H7 (cell line): ENCODE measurements at regions not wholly inside any gene's neighbourhood (a gene's known extent, or its start where the extent isn't known, plus 50 kb on each side); places are given as distances from the start of the nearest gene placed in this dataset.
"Not testable (repeated sequence)": the region's sequence is repeated elsewhere in the genome, so short reads cannot be mapped to it uniquely, and the experiment has no call there.

Experiments used
- DNase-seq: peaks from one replicate; pipeline ENCODE4 v3.0.0; 2012
- H3K27me3 ChIP-seq: 2 replicates; pipeline ENCODE4 v1.6.0; 2011; ENCODE audit warnings: mild to moderate bottlenecking, low read length; ENCODE audit not compliant: control insufficient read depth, insufficient read depth
- H3K36me3 ChIP-seq: replicated peaks from 2 replicates; pipeline ENCODE4 v1.5.1; 2011; ENCODE audit warnings: low read length; ENCODE audit not compliant: control insufficient read depth, insufficient read depth
- H3K4me3 ChIP-seq: 2 replicates; pipeline ENCODE4 v1.5.1; 2011; ENCODE audit warnings: low read depth, mild to moderate bottlenecking, control low read depth, low read length, moderate library complexity; ENCODE audit not compliant: insufficient read depth

- not testable (repeated sequence) for H3K4me3 ChIP-seq, H3K36me3 ChIP-seq, DNase-seq, H3K27me3 ChIP-seq
These were observed 61.3 kb downstream of the ZNF860 start for GRCh38 chr3:32042867-32043266.

GRCh38 chr3:32045091-32045915 lies 61.1 kb upstream of the GPD1L start:
- no peak overlapping the region for H3K4me3 ChIP-seq
- peak; percentile 18 for DNase-seq
- no peaks in the 10 kb centered on the region for H3K36me3 ChIP-seq
- H3K27me3 ChIP-seq = no peaks in the 10 kb centered on the region

GRCh38 chr3:32046102-32046501 lies 60.3 kb upstream of the GPD1L start:
- no peak for DNase-seq
- no peaks in the 10 kb centered on the region for H3K27me3 ChIP-seq

DNA sequence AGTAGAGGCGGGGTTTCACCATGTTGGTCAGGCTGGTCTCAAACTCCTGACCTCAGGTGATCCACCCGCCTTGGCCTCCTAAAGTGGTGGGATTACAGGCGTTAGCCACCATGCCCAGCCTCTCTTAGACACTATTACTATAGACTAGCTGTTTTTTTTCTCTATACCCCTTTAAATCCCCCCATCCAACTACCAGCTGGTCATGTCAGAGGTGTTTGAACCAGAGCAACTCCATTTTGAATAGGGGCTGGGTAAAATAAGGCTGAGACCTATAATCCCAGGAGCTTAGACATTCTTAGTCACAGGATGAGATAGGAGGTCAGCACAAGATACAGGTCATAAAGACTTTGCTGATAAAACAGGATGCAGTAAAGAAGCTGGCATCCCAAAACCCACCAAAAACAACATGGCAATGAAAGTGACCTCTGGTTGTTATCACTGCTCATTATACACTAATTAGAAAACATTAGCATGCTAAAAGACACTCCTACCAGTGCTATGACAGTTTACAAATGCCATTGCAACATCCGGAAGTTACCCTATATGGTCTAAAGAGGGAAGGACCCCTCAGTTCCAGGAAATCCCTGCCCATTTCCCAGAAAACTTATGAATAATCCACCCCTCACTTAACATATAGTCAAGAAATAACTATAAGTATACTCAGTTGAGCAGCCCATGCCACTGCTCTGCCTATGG lies 57.8 kb upstream of the GPD1L start:
- no peaks in the 10 kb centered on the region for H3K36me3 ChIP-seq
- H3K27me3 ChIP-seq = no peaks in the 10 kb centered on the region
- no peak overlapping the region for H3K4me3 ChIP-seq
- DNase-seq = no peak

More at GRCh38 chr3:32046102-32046501, 60.3 kb upstream of the GPD1L start:
- Histone ChIP-seq H3K4me3 (no peak overlapping the region), H3K36me3 (no peaks in the 10 kb centered on the region)

DNA sequence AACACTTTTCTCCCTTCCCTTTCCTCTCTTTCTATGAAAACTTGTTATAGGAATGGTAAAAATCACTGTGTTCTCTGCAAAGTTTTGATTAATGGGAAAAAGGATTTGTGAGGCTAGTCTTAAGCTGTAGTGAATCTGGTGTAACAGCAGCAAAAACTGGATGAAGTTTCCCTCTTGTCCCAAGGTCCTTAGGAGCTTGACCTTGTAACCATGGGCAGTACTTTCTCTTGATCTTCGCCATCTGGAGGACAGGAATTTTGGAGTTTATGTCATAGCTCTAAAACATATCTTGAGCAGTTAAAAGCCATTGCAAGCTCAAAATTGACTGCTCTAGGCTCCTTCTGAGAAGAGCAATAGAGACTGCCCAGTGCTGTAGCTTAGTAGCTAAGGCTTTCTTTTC lies 56.5 kb upstream of the GPD1L start:
- H3K4me3 ChIP-seq = no peak overlapping the region
- no peaks in the 10 kb centered on the region for H3K27me3 ChIP-seq
- DNase-seq = no peak
- H3K36me3 ChIP-seq = no peaks in the 10 kb centered on the region

GRCh38 chr3:32052230-32052629 lies 54.2 kb upstream of the GPD1L start:
- not testable (repeated sequence) for H3K36me3 ChIP-seq, DNase-seq, H3K27me3 ChIP-seq, H3K4me3 ChIP-seq

DNA sequence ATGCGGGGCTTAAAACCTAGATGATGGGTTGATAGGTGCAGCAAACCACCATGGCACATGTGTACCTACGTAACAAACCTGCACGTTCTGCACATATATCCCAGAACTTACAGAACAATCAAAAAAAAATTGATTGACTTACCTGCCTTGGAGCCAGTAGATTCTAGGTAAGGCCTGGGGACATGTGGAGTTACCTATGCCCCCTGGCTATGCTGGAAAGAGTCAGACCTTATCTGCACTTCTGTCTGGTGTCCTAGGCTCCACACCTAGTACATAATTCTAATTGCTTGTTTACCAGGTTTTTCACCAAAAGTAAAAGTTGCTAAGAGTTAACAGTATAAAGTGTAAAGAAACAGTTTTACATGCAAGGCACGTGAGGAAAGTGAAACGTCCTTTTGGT lies 53.6 kb upstream of the GPD1L start:
- not testable (repeated sequence) for H3K36me3 ChIP-seq, DNase-seq, H3K27me3 ChIP-seq, H3K4me3 ChIP-seq

GRCh38 chr3:32056559-32057290 lies 49.7 kb upstream of the GPD1L start:
- no peak for DNase-seq
- no peak overlapping the region for H3K4me3 ChIP-seq
- no peaks in the 10 kb centered on the region for H3K27me3 ChIP-seq
- H3K36me3 ChIP-seq = no peaks in the 10 kb centered on the region
